HEK293 (cell line): ENCODE measurements at regions not wholly inside any gene's neighbourhood (a gene's known extent, or its start where the extent isn't known, plus 50 kb on each side); places are given as distances from the start of the nearest gene placed in this dataset.

ENCODE experiments used
- CTCF ChIA-PET: fragments of 350-600 bp; formaldehyde crosslinking; extraction: SDS; loops from one replicate; lab custom pipeline; 2021; ENCODE audit warnings: antibody characterized with exemption; lab: Yijun Ruan, JAX
- POLR2A ChIA-PET: fragments of 300-600 bp; formaldehyde crosslinking; extraction: SDS; loops from one replicate; lab custom pipeline; 2020; ENCODE audit warnings: antibody characterized with exemption, inconsistent platforms; lab: Yijun Ruan, JAX
- H3K27ac ChIP-seq: fragments of 200-500 bp; sonication (Bioruptor generic); 2 replicates; pipeline ENCODE4 v1.5.1; 2014; ENCODE audit warnings: low read depth, low read length, control low read depth, inconsistent platforms; ENCODE audit errors: extremely low read depth
- H3K36me3 ChIP-seq, 2 experiments: fragments of 200-500 bp in 1 of 2; sonication (Bioruptor generic) in 1 of 2; 1 replicate in 1 of 2; 2 replicates in 1 of 2; pipeline ENCODE4 v1.5.1; 2014 to 2017; ENCODE audit warnings: inconsistent platforms in 2 of 2, low read length in 2 of 2; ENCODE audit not compliant: control insufficient read depth in 2 of 2, insufficient read depth in 1 of 2
- H3K4me1 ChIP-seq: fragments of 200-500 bp; sonication (Bioruptor generic); 2 replicates; pipeline ENCODE4 v1.5.1; 2014; ENCODE audit warnings: mild to moderate bottlenecking, low read length, inconsistent platforms; ENCODE audit not compliant: control insufficient read depth, insufficient read depth
- H3K4me3 ChIP-seq: 2 replicates; pipeline ENCODE4 v1.5.1; 2011; ENCODE audit warnings: low read depth, mild to moderate bottlenecking, control low read depth, low read length, moderate library complexity
- H3K9me3 ChIP-seq: fragments of 200-500 bp; sonication (Bioruptor generic); 2 replicates; pipeline ENCODE4 v1.5.1; 2014; ENCODE audit warnings: low read depth, low read length, inconsistent platforms; ENCODE audit not compliant: control insufficient read depth, insufficient read depth
- KLF16 ChIP-seq: fragments of 450-650 bp; formaldehyde crosslinking; IDR thresholded peaks from 2 replicates; pipeline ENCODE4 v1.5.1; 2017; ENCODE audit warnings: missing biosample characterization, missing genetic modification characterization
- OVOL3 ChIP-seq: fragments of 450-650 bp; formaldehyde crosslinking; IDR thresholded peaks from 2 replicates; pipeline ENCODE4 v1.5.1; 2016; ENCODE audit warnings: missing biosample characterization, missing genetic modification characterization
- ZFP3 ChIP-seq: fragments of 450-650 bp; formaldehyde crosslinking; IDR thresholded peaks from 2 replicates; pipeline ENCODE4 v1.5.1; 2016; ENCODE audit warnings: low read depth, missing biosample characterization, missing genetic modification characterization
- ZFP37 ChIP-seq: fragments of 450-650 bp; formaldehyde crosslinking; IDR thresholded peaks from 2 replicates; pipeline ENCODE4 v1.5.1; 2016; ENCODE audit warnings: missing biosample characterization, missing genetic modification characterization
- ZNF112 ChIP-seq: fragments of 450-650 bp; formaldehyde crosslinking; IDR thresholded peaks from 2 replicates; pipeline ENCODE4 v1.5.0; 2017; ENCODE audit warnings: missing biosample characterization, missing genetic modification characterization
- ZNF121 ChIP-seq: fragments of 450-650 bp; formaldehyde crosslinking; IDR thresholded peaks from 2 replicates; pipeline ENCODE4 v1.5.1; 2016; ENCODE audit warnings: missing biosample characterization, missing genetic modification characterization
- ZNF223 ChIP-seq: fragments of 450-650 bp; formaldehyde crosslinking; IDR thresholded peaks from 2 replicates; pipeline ENCODE4 v1.5.1; 2016; ENCODE audit warnings: missing biosample characterization, missing genetic modification characterization
- ZNF394 ChIP-seq: fragments of 450-650 bp; formaldehyde crosslinking; IDR thresholded peaks from 2 replicates; pipeline ENCODE4 v1.5.1; 2016; ENCODE audit warnings: missing biosample characterization, missing genetic modification characterization, mild to moderate bottlenecking, moderate library complexity, borderline replicate concordance
- ZNF404 ChIP-seq: fragments of 450-650 bp; formaldehyde crosslinking; IDR thresholded peaks from 2 replicates; pipeline ENCODE4 v1.5.1; 2017; ENCODE audit warnings: missing biosample characterization, missing genetic modification characterization
- ZNF423 ChIP-seq: fragments of 450-650 bp; formaldehyde crosslinking; IDR thresholded peaks from 2 replicates; pipeline ENCODE4 v1.5.1; 2016; ENCODE audit warnings: missing biosample characterization, missing genetic modification characterization
- ZNF426 ChIP-seq: fragments of 450-650 bp; formaldehyde crosslinking; IDR thresholded peaks from 2 replicates; pipeline ENCODE4 v1.5.1; 2017; ENCODE audit warnings: missing biosample characterization, missing genetic modification characterization, mild to moderate bottlenecking, inconsistent platforms, moderate library complexity
- ZNF600 ChIP-seq: fragments of 450-650 bp; formaldehyde crosslinking; IDR thresholded peaks from 2 replicates; pipeline ENCODE4 v1.5.1; 2016; ENCODE audit warnings: missing biosample characterization, missing genetic modification characterization
- ZNF621 ChIP-seq: fragments of 450-650 bp; formaldehyde crosslinking; IDR thresholded peaks from 2 replicates; pipeline ENCODE4 v1.5.1; 2017; ENCODE audit warnings: missing biosample characterization, missing genetic modification characterization
- ZNF654 ChIP-seq: fragments of 450-650 bp; formaldehyde crosslinking; IDR thresholded peaks from 2 replicates; pipeline ENCODE4 v1.5.1; 2016; ENCODE audit warnings: low read depth, missing biosample characterization, missing genetic modification characterization
- ZNF670 ChIP-seq: fragments of 450-650 bp; formaldehyde crosslinking; IDR thresholded peaks from 2 replicates; pipeline ENCODE4 v1.5.1; 2016; ENCODE audit warnings: missing biosample characterization, missing genetic modification characterization, low read depth
- ZNF76 ChIP-seq: fragments of 450-650 bp; formaldehyde crosslinking; IDR thresholded peaks from 2 replicates; pipeline ENCODE4; 2016; ENCODE audit warnings: low read depth, missing biosample characterization, missing genetic modification characterization, borderline replicate concordance
- ZNF777 ChIP-seq: fragments of 450-650 bp; formaldehyde crosslinking; IDR thresholded peaks from 2 replicates; pipeline ENCODE4 v1.5.1; 2017; ENCODE audit warnings: missing biosample characterization, missing genetic modification characterization, borderline replicate concordance
- ZNF791 ChIP-seq: fragments of 450-650 bp; formaldehyde crosslinking; IDR thresholded peaks from 2 replicates; pipeline ENCODE4 v1.5.1; 2016; ENCODE audit warnings: missing biosample characterization, missing genetic modification characterization
- TF ChIP-seq, protein P1 (sequence below): fragments of 450-650 bp; formaldehyde crosslinking; IDR thresholded peaks from 2 replicates; pipeline ENCODE4 v1.5.1; 2017; ENCODE audit warnings: missing biosample characterization, missing genetic modification characterization
- TF ChIP-seq, protein P2 (sequence below): fragments of 450-650 bp; formaldehyde crosslinking; IDR thresholded peaks from 2 replicates; pipeline ENCODE4 v1.5.1; 2016; ENCODE audit warnings: missing biosample characterization, missing genetic modification characterization
- TF ChIP-seq, protein P3 (sequence below): fragments of 450-650 bp; formaldehyde crosslinking; IDR thresholded peaks from 2 replicates; pipeline ENCODE4 v1.5.1; 2016; ENCODE audit warnings: missing biosample characterization, missing genetic modification characterization
- TF ChIP-seq, protein P4 (sequence below): fragments of 450-650 bp; formaldehyde crosslinking; conservative IDR thresholded peaks from 2 replicates; pipeline ENCODE4 v1.5.1; 2016; ENCODE audit warnings: low read depth, missing biosample characterization, missing genetic modification characterization
- TF ChIP-seq, protein P5 (sequence below): fragments of 450-650 bp; formaldehyde crosslinking; IDR thresholded peaks from 2 replicates; pipeline ENCODE4 v1.5.1; 2017; ENCODE audit warnings: missing biosample characterization, mild to moderate bottlenecking, missing genetic modification characterization, moderate library complexity
- TF ChIP-seq, protein P6 (sequence below): fragments of 450-650 bp; formaldehyde crosslinking; IDR thresholded peaks from 2 replicates; pipeline ENCODE4 v1.5.1; 2016; ENCODE audit warnings: missing biosample characterization, missing genetic modification characterization

DNA sequence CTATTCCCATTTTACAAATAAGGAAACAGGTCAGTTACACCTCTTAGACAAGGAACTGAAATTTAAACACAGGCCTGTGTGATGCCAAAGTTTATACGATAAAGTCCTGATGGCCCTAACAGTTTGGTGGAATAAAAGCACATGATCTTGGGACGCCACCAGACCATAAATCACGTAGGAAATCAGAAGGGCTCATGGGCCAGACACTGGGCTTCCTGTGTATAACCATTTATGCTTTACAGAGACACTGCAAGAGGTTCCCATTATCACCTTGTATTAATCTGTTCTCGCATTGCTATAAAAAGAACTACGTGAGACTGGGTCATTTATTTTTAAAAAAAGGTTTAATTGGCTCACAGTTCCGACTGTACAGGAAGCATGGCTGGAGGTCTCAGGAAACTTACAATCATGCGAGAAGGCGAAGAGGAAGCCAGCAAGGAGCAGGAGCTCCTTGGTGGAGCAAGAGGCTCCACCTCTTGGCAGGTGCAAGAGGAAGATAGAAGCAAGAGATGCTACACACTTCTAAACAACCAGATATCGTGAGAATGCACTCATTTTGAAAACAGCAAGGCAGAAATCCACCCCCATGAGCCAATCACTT lies 124.0 kb upstream of the MON1B start:
- no peak for TF ChIP-seq ZNF423 (tag by site-specific recombination)
- TF ChIP-seq ZNF621 (tag by site-specific recombination): no peak
- no peak for TF ChIP-seq ZNF121
- TF ChIP-seq ZNF670: no peak
- no peak for TF ChIP-seq OVOL3
- TF ChIP-seq ZNF791: no peak
- no peak for TF ChIP-seq ZNF404 (tag by site-specific recombination)
- TF ChIP-seq, protein P1, sequence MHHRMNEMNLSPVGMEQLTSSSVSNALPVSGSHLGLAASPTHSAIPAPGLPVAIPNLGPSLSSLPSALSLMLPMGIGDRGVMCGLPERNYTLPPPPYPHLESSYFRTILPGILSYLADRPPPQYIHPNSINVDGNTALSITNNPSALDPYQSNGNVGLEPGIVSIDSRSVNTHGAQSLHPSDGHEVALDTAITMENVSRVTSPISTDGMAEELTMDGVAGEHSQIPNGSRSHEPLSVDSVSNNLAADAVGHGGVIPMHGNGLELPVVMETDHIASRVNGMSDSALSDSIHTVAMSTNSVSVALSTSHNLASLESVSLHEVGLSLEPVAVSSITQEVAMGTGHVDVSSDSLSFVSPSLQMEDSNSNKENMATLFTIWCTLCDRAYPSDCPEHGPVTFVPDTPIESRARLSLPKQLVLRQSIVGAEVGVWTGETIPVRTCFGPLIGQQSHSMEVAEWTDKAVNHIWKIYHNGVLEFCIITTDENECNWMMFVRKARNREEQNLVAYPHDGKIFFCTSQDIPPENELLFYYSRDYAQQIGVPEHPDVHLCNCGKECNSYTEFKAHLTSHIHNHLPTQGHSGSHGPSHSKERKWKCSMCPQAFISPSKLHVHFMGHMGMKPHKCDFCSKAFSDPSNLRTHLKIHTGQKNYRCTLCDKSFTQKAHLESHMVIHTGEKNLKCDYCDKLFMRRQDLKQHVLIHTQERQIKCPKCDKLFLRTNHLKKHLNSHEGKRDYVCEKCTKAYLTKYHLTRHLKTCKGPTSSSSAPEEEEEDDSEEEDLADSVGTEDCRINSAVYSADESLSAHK (tag by site-specific recombination): no peak
- no peak for TF ChIP-seq ZNF654 (tag by site-specific recombination)
- TF ChIP-seq ZNF426 (tag by site-specific recombination): no peak
- TF ChIP-seq, protein P2, sequence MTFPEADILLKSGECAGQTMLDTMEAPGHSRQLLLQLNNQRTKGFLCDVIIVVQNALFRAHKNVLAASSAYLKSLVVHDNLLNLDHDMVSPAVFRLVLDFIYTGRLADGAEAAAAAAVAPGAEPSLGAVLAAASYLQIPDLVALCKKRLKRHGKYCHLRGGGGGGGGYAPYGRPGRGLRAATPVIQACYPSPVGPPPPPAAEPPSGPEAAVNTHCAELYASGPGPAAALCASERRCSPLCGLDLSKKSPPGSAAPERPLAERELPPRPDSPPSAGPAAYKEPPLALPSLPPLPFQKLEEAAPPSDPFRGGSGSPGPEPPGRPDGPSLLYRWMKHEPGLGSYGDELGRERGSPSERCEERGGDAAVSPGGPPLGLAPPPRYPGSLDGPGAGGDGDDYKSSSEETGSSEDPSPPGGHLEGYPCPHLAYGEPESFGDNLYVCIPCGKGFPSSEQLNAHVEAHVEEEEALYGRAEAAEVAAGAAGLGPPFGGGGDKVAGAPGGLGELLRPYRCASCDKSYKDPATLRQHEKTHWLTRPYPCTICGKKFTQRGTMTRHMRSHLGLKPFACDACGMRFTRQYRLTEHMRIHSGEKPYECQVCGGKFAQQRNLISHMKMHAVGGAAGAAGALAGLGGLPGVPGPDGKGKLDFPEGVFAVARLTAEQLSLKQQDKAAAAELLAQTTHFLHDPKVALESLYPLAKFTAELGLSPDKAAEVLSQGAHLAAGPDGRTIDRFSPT: no peak
- no peak for TF ChIP-seq ZNF777 (tag by site-specific recombination)
- TF ChIP-seq ZNF112 (tag by site-specific recombination): no peak
- H3K27ac ChIP-seq: no peak overlapping the region
- no peaks in the 10 kb centered on the region for H3K4me1 ChIP-seq
- no peak overlapping the region for H3K4me3 ChIP-seq
- POLR2A ChIA-PET: no interaction called here
- CTCF ChIA-PET: no interaction called here
- H3K36me3 ChIP-seq: no peaks in the 10 kb centered on the region
- no peaks in the 10 kb centered on the region for H3K9me3 ChIP-seq

DNA sequence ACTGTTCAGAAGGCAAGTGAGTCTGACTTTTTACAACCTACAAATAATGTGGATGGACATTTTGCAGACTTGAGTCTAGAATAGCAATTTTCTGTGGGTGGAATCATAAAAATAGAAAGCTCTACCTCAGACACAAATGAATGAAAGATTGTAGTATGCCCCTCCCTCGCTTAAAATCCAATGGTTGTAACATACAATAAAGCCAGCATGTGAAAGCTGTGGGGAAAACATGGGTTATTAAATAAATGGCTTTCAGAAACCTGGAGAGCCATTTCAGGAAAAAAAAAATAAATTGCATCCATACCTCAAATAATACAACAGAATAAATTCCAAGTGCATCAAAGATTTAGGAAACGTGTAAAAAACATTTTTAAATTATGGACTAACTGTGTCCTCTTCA lies 123.1 kb upstream of the MON1B start:
- H3K9me3 ChIP-seq: no peaks in the 10 kb centered on the region
- ChIA-PET POLR2A (no interaction called here), CTCF (no interaction called here)
- H3K36me3 ChIP-seq: no peaks in the 10 kb centered on the region
- no peak overlapping the region for H3K27ac ChIP-seq
- H3K4me1 ChIP-seq: no peaks in the 10 kb centered on the region
- H3K4me3 ChIP-seq: no peak overlapping the region
- no peak for TF ChIP-seq ZFP37
- TF ChIP-seq, protein P3, sequence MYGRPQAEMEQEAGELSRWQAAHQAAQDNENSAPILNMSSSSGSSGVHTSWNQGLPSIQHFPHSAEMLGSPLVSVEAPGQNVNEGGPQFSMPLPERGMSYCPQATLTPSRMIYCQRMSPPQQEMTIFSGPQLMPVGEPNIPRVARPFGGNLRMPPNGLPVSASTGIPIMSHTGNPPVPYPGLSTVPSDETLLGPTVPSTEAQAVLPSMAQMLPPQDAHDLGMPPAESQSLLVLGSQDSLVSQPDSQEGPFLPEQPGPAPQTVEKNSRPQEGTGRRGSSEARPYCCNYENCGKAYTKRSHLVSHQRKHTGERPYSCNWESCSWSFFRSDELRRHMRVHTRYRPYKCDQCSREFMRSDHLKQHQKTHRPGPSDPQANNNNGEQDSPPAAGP (tag by site-specific recombination): no peak
- no peak for TF ChIP-seq ZNF426 (tag by site-specific recombination)
- no peak for TF ChIP-seq KLF16 (tag by site-specific recombination)
- TF ChIP-seq ZNF670: no peak
- TF ChIP-seq ZFP3 (tag by site-specific recombination): no peak
- TF ChIP-seq ZNF223 (tag by site-specific recombination): no peak
- TF ChIP-seq, protein P4, sequence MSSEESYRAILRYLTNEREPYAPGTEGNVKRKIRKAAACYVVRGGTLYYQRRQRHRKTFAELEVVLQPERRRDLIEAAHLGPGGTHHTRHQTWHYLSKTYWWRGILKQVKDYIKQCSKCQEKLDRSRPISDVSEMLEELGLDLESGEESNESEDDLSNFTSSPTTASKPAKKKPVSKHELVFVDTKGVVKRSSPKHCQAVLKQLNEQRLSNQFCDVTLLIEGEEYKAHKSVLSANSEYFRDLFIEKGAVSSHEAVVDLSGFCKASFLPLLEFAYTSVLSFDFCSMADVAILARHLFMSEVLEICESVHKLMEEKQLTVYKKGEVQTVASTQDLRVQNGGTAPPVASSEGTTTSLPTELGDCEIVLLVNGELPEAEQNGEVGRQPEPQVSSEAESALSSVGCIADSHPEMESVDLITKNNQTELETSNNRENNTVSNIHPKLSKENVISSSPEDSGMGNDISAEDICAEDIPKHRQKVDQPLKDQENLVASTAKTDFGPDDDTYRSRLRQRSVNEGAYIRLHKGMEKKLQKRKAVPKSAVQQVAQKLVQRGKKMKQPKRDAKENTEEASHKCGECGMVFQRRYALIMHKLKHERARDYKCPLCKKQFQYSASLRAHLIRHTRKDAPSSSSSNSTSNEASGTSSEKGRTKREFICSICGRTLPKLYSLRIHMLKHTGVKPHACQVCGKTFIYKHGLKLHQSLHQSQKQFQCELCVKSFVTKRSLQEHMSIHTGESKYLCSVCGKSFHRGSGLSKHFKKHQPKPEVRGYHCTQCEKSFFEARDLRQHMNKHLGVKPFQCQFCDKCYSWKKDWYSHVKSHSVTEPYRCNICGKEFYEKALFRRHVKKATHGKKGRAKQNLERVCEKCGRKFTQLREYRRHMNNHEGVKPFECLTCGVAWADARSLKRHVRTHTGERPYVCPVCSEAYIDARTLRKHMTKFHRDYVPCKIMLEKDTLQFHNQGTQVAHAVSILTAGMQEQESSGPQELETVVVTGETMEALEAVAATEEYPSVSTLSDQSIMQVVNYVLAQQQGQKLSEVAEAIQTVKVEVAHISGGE (tag by site-specific recombination): no peak
- TF ChIP-seq ZNF600 (tag by site-specific recombination): no peak
- no peak for TF ChIP-seq ZNF394 (tag by site-specific recombination)
- TF ChIP-seq, protein P5, sequence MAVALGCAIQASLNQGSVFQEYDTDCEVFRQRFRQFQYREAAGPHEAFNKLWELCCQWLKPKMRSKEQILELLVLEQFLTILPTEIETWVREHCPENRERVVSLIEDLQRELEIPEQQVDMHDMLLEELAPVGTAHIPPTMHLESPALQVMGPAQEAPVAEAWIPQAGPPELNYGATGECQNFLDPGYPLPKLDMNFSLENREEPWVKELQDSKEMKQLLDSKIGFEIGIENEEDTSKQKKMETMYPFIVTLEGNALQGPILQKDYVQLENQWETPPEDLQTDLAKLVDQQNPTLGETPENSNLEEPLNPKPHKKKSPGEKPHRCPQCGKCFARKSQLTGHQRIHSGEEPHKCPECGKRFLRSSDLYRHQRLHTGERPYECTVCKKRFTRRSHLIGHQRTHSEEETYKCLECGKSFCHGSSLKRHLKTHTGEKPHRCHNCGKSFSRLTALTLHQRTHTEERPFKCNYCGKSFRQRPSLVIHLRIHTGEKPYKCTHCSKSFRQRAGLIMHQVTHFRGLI: no peak
- no peak for TF ChIP-seq ZNF791
- TF ChIP-seq, protein P6, sequence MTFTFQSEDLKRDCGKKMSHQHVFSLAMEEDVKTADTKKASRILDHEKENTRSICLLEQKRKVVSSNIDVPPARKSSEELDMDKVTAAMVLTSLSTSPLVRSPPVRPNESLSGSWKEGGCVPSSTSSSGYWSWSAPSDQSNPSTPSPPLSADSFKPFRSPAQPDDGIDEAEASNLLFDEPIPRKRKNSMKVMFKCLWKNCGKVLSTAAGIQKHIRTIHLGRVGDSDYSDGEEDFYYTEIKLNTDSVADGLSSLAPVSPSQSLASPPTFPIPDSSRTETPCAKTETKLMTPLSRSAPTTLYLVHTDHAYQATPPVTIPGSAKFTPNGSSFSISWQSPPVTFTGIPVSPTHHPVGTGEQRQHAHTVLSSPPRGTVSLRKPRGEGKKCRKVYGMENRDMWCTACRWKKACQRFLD (tag by site-specific recombination): no peak
- no peak for TF ChIP-seq ZNF76
